ENCODE measurements at regions not wholly inside any gene's neighbourhood (a gene's known extent, or its start where the extent isn't known, plus 50 kb on each side); places are given as distances from the start of the nearest gene placed in this dataset.

- DNase-seq: no peak
Measured at GRCh38 chr3:95036526-95037021, 973.7 kb downstream of the NSUN3 start.

GRCh38 chr3:95037097-95037496 lies 974.2 kb downstream of the NSUN3 start:
- DNase-seq: no peak

- no peak for DNase-seq
Measured at GRCh38 chr3:95037927-95038326, 975.1 kb downstream of the NSUN3 start.

GRCh38 chr3:95044101-95044500 lies 981.2 kb downstream of the NSUN3 start:
- no peak for DNase-seq

GRCh38 chr3:95048564-95048963 lies 985.7 kb downstream of the NSUN3 start:
- no peak for DNase-seq

- DNase-seq: no peak
Measured at GRCh38 chr3:95049841-95050240, 987.0 kb downstream of the NSUN3 start.

- DNase-seq: no peak
Measured at GRCh38 chr3:95055288-95055687, 992.4 kb downstream of the NSUN3 start.

GRCh38 chr3:95082191-95082590 lies 1019.3 kb downstream of the NSUN3 start:
- DNase-seq: no peak

GRCh38 chr3:95084738-95085137 lies 1021.9 kb downstream of the NSUN3 start:
- no peak for DNase-seq

GRCh38 chr3:95088464-95088863 lies 1025.6 kb downstream of the NSUN3 start:
- DNase-seq: no peak

- no peak for DNase-seq
Measured at GRCh38 chr3:95097493-95097892, 1034.6 kb downstream of the NSUN3 start.

- no peak for DNase-seq
Measured at GRCh38 chr3:95120921-95121320, 1058.1 kb downstream of the NSUN3 start.

- no peak for DNase-seq
Measured at GRCh38 chr3:95123104-95123503, 1060.2 kb downstream of the NSUN3 start.

GRCh38 chr3:95134693-95135413 lies 1072.0 kb downstream of the NSUN3 start:
- DNase-seq: no peak

- no peak for DNase-seq
Measured at GRCh38 chr3:95148107-95148506, 1085.2 kb downstream of the NSUN3 start.

- no peak for DNase-seq
Measured at GRCh38 chr3:95151590-95151989, 1088.7 kb downstream of the NSUN3 start.

- DNase-seq: no peak
Measured at GRCh38 chr3:95154766-95155165, 1091.9 kb downstream of the NSUN3 start.

GRCh38 chr3:95162794-95163193 lies 1099.9 kb downstream of the NSUN3 start:
- no peak for DNase-seq

- DNase-seq: no peak
Measured at GRCh38 chr3:95167748-95168147, 1104.9 kb downstream of the NSUN3 start.

GRCh38 chr3:95168526-95168925 lies 1105.7 kb downstream of the NSUN3 start:
- no peak for DNase-seq

GRCh38 chr3:95172164-95172943 lies 1109.5 kb downstream of the NSUN3 start:
- no peak for DNase-seq

- DNase-seq: no peak
Measured at GRCh38 chr3:95177096-95177495, 1114.2 kb downstream of the NSUN3 start.

- DNase-seq: no peak
Measured at GRCh38 chr3:95184038-95184437, 1121.2 kb downstream of the NSUN3 start.

- no peak for DNase-seq
Measured at GRCh38 chr3:95189348-95189747, 1126.5 kb downstream of the NSUN3 start.
